Activated B cell treated with CpG ODN at 0.5 μM for 24 hours (primary cell): ENCODE measurements at regions not wholly inside any gene's neighbourhood (a gene's known extent, or its start where the extent isn't known, plus 50 kb on each side); places are given as distances from the start of the nearest gene placed in this dataset.

Source experiments
- ATAC-seq: fragments of 200-7000 bp; cut with Tn5 transposase; one replicate; pipeline ENCODE4 v1.10.0; 2021; ENCODE audit warnings: low read depth, mild to moderate bottlenecking, moderate library complexity
- CTCF ChIA-PET: fragments of 350-600 bp; sonication (Branson Sonifier 250); formaldehyde crosslinking; loops from one replicate; lab custom pipeline; 2021; ENCODE audit warnings: antibody characterized with exemption; lab: Charles Lee
- POLR2A ChIA-PET: fragments of 350-600 bp; sonication (Branson Sonifier 250); formaldehyde crosslinking; loops from one replicate; lab custom pipeline; 2021; ENCODE audit warnings: antibody characterized with exemption; lab: Charles Lee
- DNase-seq: peaks from one replicate; pipeline ENCODE4 v3.0.0; 2022
- H3K27ac Mint-ChIP-seq: one replicate; pipeline ENCODE4 v1.8.0; 2020; ENCODE audit warnings: mixed read lengths
- H3K27me3 Mint-ChIP-seq: one replicate; pipeline ENCODE4 v1.8.0; 2021; ENCODE audit warnings: mixed read lengths
- H3K36me3 Mint-ChIP-seq: one replicate; pipeline ENCODE4 v1.8.0; 2021; ENCODE audit warnings: low read depth, mixed read lengths
- H3K4me1 Mint-ChIP-seq: one replicate; pipeline ENCODE4 v1.8.0; 2021; ENCODE audit warnings: mixed read lengths
- H3K4me3 Mint-ChIP-seq: one replicate; pipeline ENCODE4 v1.8.0; 2020; ENCODE audit warnings: mild to moderate bottlenecking, mixed read lengths
- H3K9me3 Mint-ChIP-seq: one replicate; pipeline ENCODE4 v1.8.0; 2020; ENCODE audit warnings: mixed read lengths
- CTCF ChIP-seq: fragments of 200-600 bp; IDR thresholded peaks from one replicate; pipeline ENCODE4 v1.8.0; 2022; ENCODE audit warnings: antibody characterized with exemption, mild to moderate bottlenecking
- intact Hi-C: fragments of 100-400 bp; cut with micrococcal nuclease; formaldehyde crosslinking; loops from one replicate; pipeline ENCODE4 v1.15.1; 2024

GRCh38 chr19:57063070-57063469, 56.7 kb upstream of the USP29 start:
- TF ChIP-seq CTCF = no peak
- H3K9me3 Mint-ChIP-seq = peaks cover 19% of the 10 kb centered on the region
- H3K27me3 Mint-ChIP-seq = no peaks in the 10 kb centered on the region
- intact Hi-C loops = no loop called here
- DNase-seq (no peak), ATAC-seq (no peak)
- ChIA-PET CTCF (no interaction called here), POLR2A (no interaction called here)
- no peak overlapping the region for H3K4me3 Mint-ChIP-seq
- no peaks in the 10 kb centered on the region for H3K36me3 Mint-ChIP-seq
- H3K27ac Mint-ChIP-seq = no peak overlapping the region
- no peaks in the 10 kb centered on the region for H3K4me1 Mint-ChIP-seq

GRCh38 chr19:57067440-57067839, 52.3 kb upstream of the USP29 start:
- ATAC-seq (no peak), DNase-seq (no peak)
- CTCF ChIA-PET = no interaction called here
- no peaks in the 10 kb centered on the region for H3K4me1 Mint-ChIP-seq
- TF ChIP-seq CTCF = no peak
- POLR2A ChIA-PET = no interaction called here
- peaks cover 20% of the 10 kb centered on the region for H3K9me3 Mint-ChIP-seq
- no peaks in the 10 kb centered on the region for H3K27me3 Mint-ChIP-seq
- no peak overlapping the region for H3K27ac Mint-ChIP-seq
- H3K4me3 Mint-ChIP-seq = no peak overlapping the region
- intact Hi-C loops = no loop called here
- no peaks in the 10 kb centered on the region for H3K36me3 Mint-ChIP-seq

GRCh38 chr19:57068311-57068710, 51.5 kb upstream of the USP29 start:
- no peak overlapping the region for H3K27ac Mint-ChIP-seq
- DNase-seq (no peak), ATAC-seq (no peak)
- POLR2A ChIA-PET = no interaction called here
- intact Hi-C loops = no loop called here
- CTCF ChIA-PET = no interaction called here
- H3K36me3 Mint-ChIP-seq = no peaks in the 10 kb centered on the region
- no peaks in the 10 kb centered on the region for H3K27me3 Mint-ChIP-seq
- no peak for TF ChIP-seq CTCF
- no peaks in the 10 kb centered on the region for H3K4me1 Mint-ChIP-seq
- peaks cover 21% of the 10 kb centered on the region for H3K9me3 Mint-ChIP-seq
- no peak overlapping the region for H3K4me3 Mint-ChIP-seq

- ChIA-PET CTCF (no interaction called here), POLR2A (no interaction called here)
- intact Hi-C loops = no loop called here
- ATAC-seq = no peak
- TF ChIP-seq CTCF = no peak
- no peaks in the 10 kb centered on the region for H3K4me1 Mint-ChIP-seq
- no peaks in the 10 kb centered on the region for H3K27me3 Mint-ChIP-seq
- H3K4me3 Mint-ChIP-seq = no peak overlapping the region
- peaks cover 18% of the 10 kb centered on the region for H3K9me3 Mint-ChIP-seq
- H3K36me3 Mint-ChIP-seq = no peaks in the 10 kb centered on the region
- DNase-seq = no peak
- no peak overlapping the region for H3K27ac Mint-ChIP-seq
Measured at GRCh38 chr19:57068921-57069697, 50.7 kb upstream of the USP29 start.
